Lower leg skin (tissue), 3 donors: ENCODE measurements at regions not wholly inside any gene's neighbourhood (a gene's known extent, or its start where the extent isn't known, plus 50 kb on each side); places are given as distances from the start of the nearest gene placed in this dataset.

Experiments
- CTCF ChIP-seq, 3 donors: fragments of 450-650 bp; IDR thresholded peaks; one replicate each; pipeline ENCODE4 v1.5.1; 2016; ENCODE audit warnings: antibody characterized with exemption in 3 of 3, mild to moderate bottlenecking in 3 of 3, moderate library complexity in 2 of 3
- POLR2A ChIP-seq, 2 donors: fragments of 450-650 bp; IDR thresholded peaks; one replicate each; pipeline ENCODE4 v1.6.1; 2016 to 2017; ENCODE audit warnings: antibody characterized with exemption in 2 of 2, mild to moderate bottlenecking in 1 of 2, moderate library complexity in 1 of 2

- TF ChIP-seq CTCF (IDR thresholded peaks at IDR 0.05) (no peak), POLR2A (IDR thresholded peaks at IDR 0.05) (no peak)
Measured at GRCh38 chr7:84471576-84471975, 277.0 kb upstream of the SEMA3A start.
